Fibroblast of the aortic adventitia (primary cell): ENCODE measurements at regions not wholly inside any gene's neighbourhood (a gene's known extent, or its start where the extent isn't known, plus 50 kb on each side); places are given as distances from the start of the nearest gene placed in this dataset.
A peak's percentile ranks its signal among the peaks of the same experiment; 100 is the strongest.

ENCODE experiments used
- DNase-seq: peaks from one replicate; pipeline ENCODE4 v3.0.0-alpha.2; 2010; ENCODE audit warnings: low read depth
- H3K4me3 ChIP-seq: 2 replicates; pipeline ENCODE4 v1.5.1; 2011; ENCODE audit warnings: low read depth, mild to moderate bottlenecking, control low read depth, low read length, moderate library complexity
- TF ChIP-seq, protein P1 (sequence below): IDR thresholded peaks from 2 replicates; pipeline ENCODE4 v1.5.1; 2011; ENCODE audit warnings: mild to moderate bottlenecking, low read length, control low read depth, inconsistent platforms; ENCODE audit not compliant: insufficient read depth

DNA sequence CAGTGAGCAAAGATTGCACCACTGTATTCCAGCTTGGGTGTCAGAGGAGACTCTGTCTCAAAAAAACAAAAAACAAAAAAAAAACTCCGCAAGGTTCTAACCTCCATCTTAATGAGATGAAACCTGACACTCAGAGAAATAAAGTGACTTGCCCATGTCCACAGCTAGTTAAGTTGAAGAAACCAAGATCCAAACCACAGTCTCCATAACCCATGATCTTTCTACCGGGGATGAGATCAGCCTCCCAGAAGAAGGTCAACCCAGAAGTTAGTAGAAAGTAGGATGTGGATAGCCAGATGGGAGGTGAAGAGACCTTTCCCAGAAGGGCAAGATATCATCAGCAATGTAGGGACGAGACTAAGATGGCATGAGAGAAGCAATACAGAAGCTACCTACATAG, 140.4 kb upstream of the ADRA1B start:
- no peak overlapping the region for H3K4me3 ChIP-seq
- no peak for DNase-seq
- TF ChIP-seq, protein P1, sequence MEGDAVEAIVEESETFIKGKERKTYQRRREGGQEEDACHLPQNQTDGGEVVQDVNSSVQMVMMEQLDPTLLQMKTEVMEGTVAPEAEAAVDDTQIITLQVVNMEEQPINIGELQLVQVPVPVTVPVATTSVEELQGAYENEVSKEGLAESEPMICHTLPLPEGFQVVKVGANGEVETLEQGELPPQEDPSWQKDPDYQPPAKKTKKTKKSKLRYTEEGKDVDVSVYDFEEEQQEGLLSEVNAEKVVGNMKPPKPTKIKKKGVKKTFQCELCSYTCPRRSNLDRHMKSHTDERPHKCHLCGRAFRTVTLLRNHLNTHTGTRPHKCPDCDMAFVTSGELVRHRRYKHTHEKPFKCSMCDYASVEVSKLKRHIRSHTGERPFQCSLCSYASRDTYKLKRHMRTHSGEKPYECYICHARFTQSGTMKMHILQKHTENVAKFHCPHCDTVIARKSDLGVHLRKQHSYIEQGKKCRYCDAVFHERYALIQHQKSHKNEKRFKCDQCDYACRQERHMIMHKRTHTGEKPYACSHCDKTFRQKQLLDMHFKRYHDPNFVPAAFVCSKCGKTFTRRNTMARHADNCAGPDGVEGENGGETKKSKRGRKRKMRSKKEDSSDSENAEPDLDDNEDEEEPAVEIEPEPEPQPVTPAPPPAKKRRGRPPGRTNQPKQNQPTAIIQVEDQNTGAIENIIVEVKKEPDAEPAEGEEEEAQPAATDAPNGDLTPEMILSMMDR = no peak

DNA sequence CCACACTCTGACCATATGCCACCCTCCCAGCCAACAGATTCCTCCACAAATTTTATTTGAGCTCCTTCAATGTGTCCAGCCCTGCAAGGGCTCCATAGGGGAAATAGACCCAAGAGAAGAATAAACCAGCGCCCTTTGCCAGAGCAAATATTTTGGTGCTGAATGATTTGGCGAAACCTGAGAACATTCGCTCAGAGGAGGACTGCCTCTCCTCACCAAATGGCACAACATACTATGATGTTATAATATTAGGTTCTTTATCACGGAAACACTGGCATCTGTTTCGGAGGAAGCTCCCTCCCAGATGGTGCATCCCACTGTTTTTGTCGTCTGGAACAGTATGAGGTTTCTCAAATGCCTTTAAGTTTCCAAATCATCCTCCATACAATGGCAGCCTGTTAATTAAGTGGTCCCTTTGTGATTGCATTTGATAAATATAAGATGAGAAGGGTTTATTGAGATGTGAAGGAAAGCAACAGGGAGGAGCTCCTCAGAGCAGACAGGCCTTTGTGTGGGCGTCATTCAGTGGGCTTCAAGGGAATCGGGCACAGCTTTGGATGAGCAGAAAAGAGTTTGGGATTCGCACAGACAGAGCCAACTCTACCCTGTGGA, 139.1 kb upstream of the ADRA1B start:
- TF ChIP-seq, protein P1 = no peak
- DNase-seq = peak; percentile 16
- no peak overlapping the region for H3K4me3 ChIP-seq

DNA sequence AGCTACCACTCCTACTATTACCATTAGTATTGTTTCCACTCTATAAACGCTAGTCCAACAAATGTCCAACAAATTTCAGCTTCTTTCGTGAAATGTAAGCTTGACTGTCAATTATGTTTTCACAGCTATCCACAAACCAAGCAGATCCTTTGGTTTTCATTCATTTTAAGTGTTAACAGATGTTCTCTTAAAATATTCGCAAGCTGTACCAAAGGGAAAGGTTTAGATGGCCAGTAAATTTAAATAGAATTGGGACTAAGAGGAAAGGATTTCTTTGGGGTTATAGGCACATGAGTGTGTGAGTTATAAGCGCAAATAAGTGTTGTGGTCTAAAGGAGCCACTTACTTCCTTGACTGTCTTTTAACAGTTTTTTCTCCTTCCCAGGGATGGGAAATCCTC, 136.8 kb upstream of the ADRA1B start:
- no peak for DNase-seq
- TF ChIP-seq, protein P1 = no peak
- H3K4me3 ChIP-seq = no peak overlapping the region

DNA sequence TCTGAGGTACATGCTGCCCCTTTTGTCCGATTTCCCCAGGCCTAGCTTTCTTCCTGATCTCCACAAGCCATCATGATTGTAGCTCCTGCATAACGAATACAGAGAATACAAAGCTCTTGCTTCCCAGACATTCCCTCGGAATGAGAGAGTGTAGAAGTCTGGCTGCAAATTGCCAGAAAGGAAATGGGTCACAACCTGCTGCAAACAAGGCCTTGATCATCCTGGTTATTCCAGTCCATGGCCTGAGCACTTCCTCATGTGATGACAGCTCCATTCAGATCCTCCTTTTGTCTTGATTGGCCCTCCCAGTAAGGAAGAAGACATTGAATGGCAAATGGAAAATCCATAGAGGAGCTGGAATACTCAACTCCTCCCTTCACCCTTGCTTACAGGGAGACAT, 136.0 kb upstream of the ADRA1B start:
- no peak for DNase-seq
- no peak overlapping the region for H3K4me3 ChIP-seq
- TF ChIP-seq, protein P1 = no peak

DNA sequence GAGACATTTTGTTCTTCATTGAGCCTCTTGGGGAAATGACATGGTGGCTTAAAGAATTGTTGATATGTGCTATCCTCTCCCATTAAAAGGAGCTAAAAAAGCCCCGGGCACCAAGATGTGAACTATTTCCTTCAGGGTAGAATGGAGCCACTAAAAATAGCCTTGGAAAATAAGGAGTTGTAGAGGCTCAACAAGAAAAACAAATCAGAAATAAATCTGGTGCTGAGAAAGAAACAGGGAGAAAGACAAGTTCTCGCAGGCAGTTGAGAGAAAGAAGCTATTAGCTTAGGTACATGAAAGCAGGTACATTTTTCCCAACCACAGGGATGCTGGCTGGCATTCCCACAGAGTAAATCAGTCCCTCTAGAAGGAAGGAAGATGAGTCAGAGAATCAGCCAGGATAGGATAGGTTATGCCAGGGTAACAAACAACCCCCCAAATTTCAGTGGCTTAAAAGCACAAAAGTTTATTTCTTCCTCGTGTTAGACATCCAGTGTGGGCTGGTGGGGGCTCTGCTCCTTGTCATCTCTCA, 134.6 kb upstream of the ADRA1B start:
- TF ChIP-seq, protein P1 = no peak
- DNase-seq = no peak

DNA sequence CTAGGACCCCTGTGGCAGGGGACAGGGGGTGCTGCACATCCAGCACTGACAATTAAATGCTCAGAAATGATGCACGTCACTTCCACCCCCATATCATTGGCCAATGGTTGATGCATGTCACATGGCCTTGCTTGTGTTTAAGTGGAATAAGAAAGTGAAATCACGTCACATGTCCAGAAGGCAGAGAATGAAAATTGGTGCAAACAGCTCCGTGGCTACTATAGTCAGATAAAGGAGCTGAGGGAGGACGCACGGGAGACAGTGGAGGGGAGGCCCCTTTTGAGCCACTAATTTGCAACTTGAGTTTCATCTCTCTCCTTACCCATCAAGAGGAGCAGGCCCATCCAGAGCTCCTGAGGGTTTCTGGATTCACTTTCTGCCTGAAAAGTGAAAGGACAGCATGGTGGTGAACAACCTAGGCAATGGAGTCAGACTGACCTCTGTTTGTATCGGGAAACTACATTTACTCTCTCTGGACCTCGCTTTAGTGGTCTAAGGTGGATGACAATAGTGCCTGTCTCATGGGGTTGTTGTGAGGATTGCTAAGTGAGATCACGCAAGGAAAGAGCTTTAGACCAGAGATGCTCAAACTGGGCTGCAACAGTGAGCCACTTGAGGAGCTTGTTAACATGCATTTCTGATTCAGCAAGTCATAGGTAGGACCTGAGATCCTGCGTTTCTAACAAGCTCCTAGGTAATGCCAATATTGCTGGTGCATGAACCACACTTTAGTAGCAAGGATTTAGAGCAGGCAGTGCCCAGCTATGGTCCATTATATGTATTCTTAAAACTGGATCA, 133.9 kb upstream of the ADRA1B start:
- TF ChIP-seq, protein P1 = no peak
- H3K4me3 ChIP-seq = no peak overlapping the region
- no peak for DNase-seq

More for the DNA sequence above, 134.6 kb upstream of the ADRA1B start:
- no peak overlapping the region for H3K4me3 ChIP-seq

DNA sequence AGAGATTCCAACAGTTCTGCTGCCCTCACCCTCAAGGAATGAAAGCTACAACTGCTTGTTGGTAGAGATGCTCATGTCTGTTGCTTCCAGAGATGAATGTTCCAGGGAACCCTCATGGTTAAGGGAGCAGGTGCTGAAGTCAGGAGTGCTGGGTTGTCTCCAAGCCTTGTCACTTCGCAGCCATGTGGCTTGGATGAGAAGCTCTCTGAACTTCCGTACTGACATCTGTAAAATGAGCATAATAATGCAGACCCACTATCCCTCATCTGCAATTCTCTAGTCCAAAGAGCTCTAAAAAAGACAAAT, 133.3 kb upstream of the ADRA1B start:
- TF ChIP-seq, protein P1 = no peak
- no peak overlapping the region for H3K4me3 ChIP-seq
- no peak for DNase-seq
